ENCODE measurements at regions not wholly inside any gene's neighbourhood (a gene's known extent, or its start where the extent isn't known, plus 50 kb on each side); places are given as distances from the start of the nearest gene placed in this dataset.
A peak's percentile ranks its signal among the peaks of the same experiment; 100 is the strongest.

- Histone ChIP-seq H3K9me3 (ENCODE audit: insufficient read depth, low read depth) (no peaks in the 10 kb centered on the region), H3K4me3 (no peak overlapping the region), H3K36me3 (ENCODE audit: low read depth) (no peaks in the 10 kb centered on the region), H2AFZ (no peak overlapping the region; the same call in 1 of the 2 replicates), H3F3A (ENCODE audit: insufficient read depth, low read depth) (peaks cover 18% of the 10 kb centered on the region), H3K4me1 (replicated peaks; ENCODE audit: insufficient read depth) (peaks cover 35% of the 10 kb centered on the region), H3K27me3 (ENCODE audit: insufficient read depth, low read depth) (no peaks in the 10 kb centered on the region), H3K9me2 (ENCODE audit: insufficient read depth) (no peaks in the 10 kb centered on the region), H4K20me1 (ENCODE audit: insufficient read depth) (no peaks in the 10 kb centered on the region), H3K79me2 (ENCODE audit: low read depth) (no peaks in the 10 kb centered on the region), H3K4me2 (no peak overlapping the region), H3K27ac (no peak overlapping the region)
- peak in 1 of 2 experiments; percentile 48 for DNase-seq
- intact Hi-C loops (cut with micrococcal nuclease; ENCODE audit: unreplicated experiment) = no loop called here
- POLR2A ChIA-PET (ENCODE audit: unreplicated experiment) = interaction anchor here (0.6 kb wide), 1 partner anchor 684 kb away, joined by 4 read pairs; no protein-coding TSS in a partner anchor
- BruUV-seq (replicated peaks) = no TSS peak
- TF ChIP-seq, protein P1, sequence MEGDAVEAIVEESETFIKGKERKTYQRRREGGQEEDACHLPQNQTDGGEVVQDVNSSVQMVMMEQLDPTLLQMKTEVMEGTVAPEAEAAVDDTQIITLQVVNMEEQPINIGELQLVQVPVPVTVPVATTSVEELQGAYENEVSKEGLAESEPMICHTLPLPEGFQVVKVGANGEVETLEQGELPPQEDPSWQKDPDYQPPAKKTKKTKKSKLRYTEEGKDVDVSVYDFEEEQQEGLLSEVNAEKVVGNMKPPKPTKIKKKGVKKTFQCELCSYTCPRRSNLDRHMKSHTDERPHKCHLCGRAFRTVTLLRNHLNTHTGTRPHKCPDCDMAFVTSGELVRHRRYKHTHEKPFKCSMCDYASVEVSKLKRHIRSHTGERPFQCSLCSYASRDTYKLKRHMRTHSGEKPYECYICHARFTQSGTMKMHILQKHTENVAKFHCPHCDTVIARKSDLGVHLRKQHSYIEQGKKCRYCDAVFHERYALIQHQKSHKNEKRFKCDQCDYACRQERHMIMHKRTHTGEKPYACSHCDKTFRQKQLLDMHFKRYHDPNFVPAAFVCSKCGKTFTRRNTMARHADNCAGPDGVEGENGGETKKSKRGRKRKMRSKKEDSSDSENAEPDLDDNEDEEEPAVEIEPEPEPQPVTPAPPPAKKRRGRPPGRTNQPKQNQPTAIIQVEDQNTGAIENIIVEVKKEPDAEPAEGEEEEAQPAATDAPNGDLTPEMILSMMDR (conservative IDR thresholded peaks at IDR 0.05) = no peak
- no peak for TF ChIP-seq EZH2 (IDR thresholded peaks at IDR 0.05; ENCODE audit: low read depth)
- CTCF ChIA-PET = no interaction called here
Measured at GRCh38 chr2:57877811-57878170, 168.8 kb upstream of the VRK2 start.

DNA sequence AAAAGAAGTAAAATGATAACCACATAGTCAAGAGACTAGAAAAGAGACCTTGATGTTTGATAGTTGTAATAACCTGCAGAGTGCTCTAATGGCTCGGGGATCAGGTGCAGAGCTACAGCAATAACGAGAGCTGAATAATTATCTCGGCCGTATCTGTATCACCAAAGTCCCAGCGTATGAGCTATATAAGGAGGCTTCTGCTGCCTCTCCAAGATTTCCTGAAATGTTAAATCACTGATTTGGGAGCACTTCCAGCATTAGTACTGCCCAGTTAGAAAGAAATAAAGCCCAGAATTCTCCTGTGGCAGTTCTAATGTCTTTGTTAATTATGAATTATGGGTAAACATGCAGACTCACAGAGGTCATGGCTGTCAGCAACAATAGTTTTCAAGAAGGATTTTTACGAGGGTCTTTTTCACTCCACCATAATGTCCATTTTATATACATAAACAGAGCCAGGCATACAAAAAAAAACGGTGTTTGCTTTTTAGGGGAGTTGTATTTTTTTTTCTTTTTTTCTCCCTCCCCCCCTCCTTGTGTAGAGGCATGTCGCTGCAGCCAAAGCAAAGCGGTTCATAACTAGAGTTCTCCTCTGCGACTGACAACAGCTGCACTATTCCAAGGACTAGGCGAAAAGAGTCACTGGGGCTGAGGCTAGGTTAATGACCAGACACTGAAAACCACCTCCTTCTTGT, 168.3 kb upstream of the VRK2 start:
- Histone ChIP-seq H3K36me3 (ENCODE audit: low read depth) (no peaks in the 10 kb centered on the region), H3K9me2 (ENCODE audit: insufficient read depth) (no peaks in the 10 kb centered on the region), H3F3A (ENCODE audit: insufficient read depth, low read depth) (peaks cover 22% of the 10 kb centered on the region), H4K20me1 (ENCODE audit: insufficient read depth) (no peaks in the 10 kb centered on the region), H3K4me3 (no peak overlapping the region), H3K4me1 (replicated peaks; ENCODE audit: insufficient read depth) (peaks cover 40% of the 10 kb centered on the region), H3K27ac (no peak overlapping the region), H3K9me3 (ENCODE audit: insufficient read depth, low read depth) (no peaks in the 10 kb centered on the region), H3K27me3 (ENCODE audit: insufficient read depth, low read depth) (no peaks in the 10 kb centered on the region), H3K79me2 (ENCODE audit: low read depth) (no peaks in the 10 kb centered on the region), H2AFZ (no peak overlapping the region; the same call in 1 of the 2 replicates), H3K4me2 (no peak overlapping the region)
- TF ChIP-seq, protein P1 (conservative IDR thresholded peaks at IDR 0.05) = no peak
- no peak for TF ChIP-seq EZH2 (IDR thresholded peaks at IDR 0.05; ENCODE audit: low read depth)
- no TSS peak for BruUV-seq (replicated peaks)
- CTCF ChIA-PET = no interaction called here
- intact Hi-C loops (cut with micrococcal nuclease; ENCODE audit: unreplicated experiment) = no loop called here
- peak in 1 of 2 experiments; percentile 10 for DNase-seq
- POLR2A ChIA-PET (ENCODE audit: unreplicated experiment) = interaction anchor here (0.6 kb wide), 1 partner anchor 684 kb away, joined by 4 read pairs; no protein-coding TSS in a partner anchor

DNA sequence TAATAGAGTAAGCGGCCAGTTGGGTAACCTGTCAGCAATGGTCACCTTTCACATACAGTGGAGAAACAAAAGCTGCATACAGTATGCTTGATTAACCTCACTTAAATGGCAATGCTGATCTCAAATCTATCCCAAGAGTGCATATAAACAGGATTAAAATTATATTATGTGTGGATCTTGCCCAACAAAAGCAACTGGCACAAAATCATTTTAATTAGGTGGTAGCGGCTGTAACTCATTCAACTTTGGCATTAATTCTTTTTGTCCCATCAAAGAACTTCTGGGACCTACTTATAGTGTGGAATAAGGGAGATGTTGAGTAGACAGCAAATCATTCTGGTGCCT, 167.8 kb upstream of the VRK2 start:
- Histone ChIP-seq H3K27ac (no peak overlapping the region), H3F3A (ENCODE audit: insufficient read depth, low read depth) (peaks cover 22% of the 10 kb centered on the region), H3K4me1 (replicated peaks; ENCODE audit: insufficient read depth) (peaks cover 43% of the 10 kb centered on the region), H3K4me2 (no peak overlapping the region), H3K9me2 (ENCODE audit: insufficient read depth) (no peaks in the 10 kb centered on the region), H3K27me3 (ENCODE audit: insufficient read depth, low read depth) (no peaks in the 10 kb centered on the region), H3K4me3 (no peak overlapping the region), H3K79me2 (ENCODE audit: low read depth) (no peaks in the 10 kb centered on the region), H2AFZ (no peak overlapping the region), H3K36me3 (ENCODE audit: low read depth) (no peaks in the 10 kb centered on the region), H3K9me3 (ENCODE audit: insufficient read depth, low read depth) (no peaks in the 10 kb centered on the region), H4K20me1 (ENCODE audit: insufficient read depth) (no peaks in the 10 kb centered on the region)
- DNase-seq = no peak
- BruUV-seq (replicated peaks) = no TSS peak
- TF ChIP-seq, protein P1 (conservative IDR thresholded peaks at IDR 0.05) = no peak
- no peak for TF ChIP-seq EZH2 (IDR thresholded peaks at IDR 0.05; ENCODE audit: low read depth)
- POLR2A ChIA-PET (ENCODE audit: unreplicated experiment) = no interaction called here
- intact Hi-C loops (cut with micrococcal nuclease; ENCODE audit: unreplicated experiment) = no loop called here
- CTCF ChIA-PET = no interaction called here

All from PC-9 (cell line).